ENCODE measurements at regions not wholly inside any gene's neighbourhood (a gene's known extent, or its start where the extent isn't known, plus 50 kb on each side); places are given as distances from the start of the nearest gene placed in this dataset.

DNA sequence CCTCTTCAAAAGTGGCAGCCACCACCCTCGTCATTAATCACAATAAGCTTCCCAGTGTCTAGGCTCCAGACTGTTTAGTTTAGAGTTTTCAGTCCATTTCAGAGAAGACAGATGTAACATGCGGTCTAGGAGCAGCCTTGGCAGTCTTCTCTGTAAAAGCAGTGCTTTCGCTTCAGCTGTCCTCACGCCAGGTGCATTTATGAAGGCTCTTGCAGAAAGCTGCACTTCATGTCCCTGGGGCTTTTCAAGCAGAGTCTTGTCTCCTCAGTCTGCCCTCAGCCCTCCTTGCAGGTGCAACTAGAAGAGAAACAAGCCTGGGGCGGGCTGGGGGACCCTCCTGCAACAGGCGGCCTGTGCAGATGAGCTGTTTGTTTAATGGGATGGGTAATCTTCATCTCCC is 281.9 kb downstream of the DRD1 start:
- DNase-seq: peak; percentile 41

DNA sequence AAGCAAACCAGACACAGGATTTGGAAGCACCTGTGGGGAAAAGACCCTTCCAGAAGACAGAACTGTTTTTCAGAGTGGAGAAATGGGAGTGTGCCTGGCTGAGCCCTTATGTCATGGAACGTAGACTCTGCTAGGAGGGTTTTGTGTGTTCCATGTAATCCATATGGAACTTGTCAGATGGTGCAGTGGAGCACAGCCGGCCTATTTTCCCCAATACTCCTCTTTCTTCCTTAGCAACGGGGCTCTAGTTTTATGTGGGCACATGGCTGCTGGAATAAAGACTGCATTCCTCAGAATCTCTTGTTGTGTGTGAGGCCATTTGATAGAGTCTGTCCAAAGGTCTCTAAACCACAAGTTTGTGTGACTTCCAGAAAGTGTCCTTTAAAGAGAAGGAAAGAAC is 284.0 kb downstream of the DRD1 start:
- no peak for DNase-seq

DNA sequence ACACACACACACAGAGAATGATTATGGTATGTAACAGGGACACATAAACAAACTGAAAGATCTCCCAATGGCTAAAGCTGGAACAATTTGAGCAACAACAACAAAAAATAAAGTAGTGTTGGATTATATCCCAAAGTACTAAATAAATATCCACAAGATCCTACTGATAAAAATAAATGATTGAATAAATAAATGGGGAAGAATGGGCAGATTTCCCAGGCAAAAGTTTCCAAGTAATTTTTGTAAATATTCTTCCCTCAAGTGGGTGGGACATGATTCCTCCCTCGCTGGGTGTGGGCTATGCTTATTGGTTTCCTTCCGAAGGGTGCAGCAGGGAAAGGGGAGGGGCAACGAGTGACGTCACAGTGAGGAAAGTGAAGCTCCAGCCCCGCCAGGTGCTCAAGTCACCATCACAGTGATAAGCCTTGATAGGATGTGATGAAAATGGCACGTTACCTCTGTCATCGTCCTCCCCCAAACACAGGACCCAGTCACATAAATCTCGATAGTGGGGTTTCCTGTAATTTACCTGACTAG is 295.3 kb downstream of the DRD1 start:
- DNase-seq: no peak

DNA sequence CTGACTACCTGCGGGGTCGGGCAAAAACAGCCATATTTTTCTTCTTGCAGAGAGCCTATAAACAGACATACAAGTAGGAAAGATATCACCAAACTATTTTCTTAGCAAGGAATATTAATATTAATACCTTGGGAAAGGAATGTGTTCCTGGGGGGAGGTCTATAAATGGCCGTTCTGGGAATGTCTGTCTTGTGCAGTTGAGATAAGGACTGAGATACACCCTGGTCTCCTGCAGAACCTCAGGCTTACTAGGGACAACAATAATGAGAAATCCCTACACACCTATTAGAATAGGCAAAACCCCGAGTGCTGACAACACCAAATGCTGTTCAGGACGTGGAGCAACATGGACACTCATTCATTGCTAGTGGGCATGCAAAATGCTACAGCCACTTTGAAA is 297.2 kb downstream of the DRD1 start:
- no peak for DNase-seq

DNA sequence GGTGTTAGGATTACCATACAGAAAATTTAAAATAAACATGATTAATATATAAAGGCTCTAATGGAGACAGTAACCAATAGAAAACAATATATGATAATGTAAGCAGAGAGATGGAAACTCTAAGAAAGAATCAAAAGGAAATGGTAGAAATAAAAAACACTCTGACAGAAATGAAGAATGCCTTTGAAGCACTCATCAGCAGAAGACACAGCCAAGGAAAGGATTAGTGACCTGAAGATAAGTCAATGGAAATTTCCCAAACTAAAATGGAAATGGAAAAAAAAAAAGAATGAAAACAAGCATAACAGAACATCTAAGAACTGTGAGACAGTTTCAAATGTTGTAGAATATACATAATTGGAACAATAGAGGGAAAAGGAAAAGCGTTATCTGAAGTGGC is 302.6 kb downstream of the DRD1 start:
- no peak for DNase-seq

DNA sequence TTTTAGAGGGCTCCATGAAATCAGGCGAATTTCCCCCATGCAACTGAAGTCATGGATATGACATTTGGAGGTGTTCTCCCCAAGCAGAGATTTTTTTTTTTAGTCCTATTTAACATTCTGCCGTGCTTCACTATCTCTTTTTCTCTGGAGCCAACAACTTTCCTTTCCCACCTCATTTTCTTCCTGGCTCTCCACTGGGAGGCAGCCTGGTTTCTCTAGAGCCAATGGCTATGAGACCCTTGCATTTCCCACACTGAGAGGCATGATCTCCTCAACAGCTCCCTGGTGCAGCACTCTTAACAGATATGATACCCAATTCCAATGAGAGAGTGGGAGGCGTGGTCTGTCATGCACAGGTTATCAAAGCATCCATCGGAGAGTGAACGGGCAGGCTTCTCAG is 310.8 kb downstream of the DRD1 start:
- peak; percentile 26 for DNase-seq

DNA sequence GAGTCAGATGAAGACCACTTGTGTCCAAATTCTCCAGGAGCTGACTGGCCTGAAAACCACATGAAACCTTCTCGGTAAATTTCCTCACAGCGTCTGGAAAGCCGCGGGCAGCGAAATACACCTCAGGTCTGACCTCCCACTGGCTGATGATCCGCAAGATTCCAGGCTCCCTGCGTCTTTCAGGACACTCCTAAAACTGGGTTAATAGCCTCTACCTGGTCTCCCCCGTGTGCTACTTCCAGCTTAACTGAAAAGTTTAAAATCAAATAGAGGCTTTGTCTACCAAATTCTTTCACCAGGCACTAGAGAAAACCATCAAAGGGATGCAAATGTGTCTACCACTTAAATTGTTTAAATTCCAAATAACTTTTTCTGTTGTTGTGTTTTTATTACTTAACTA is 312.6 kb downstream of the DRD1 start:
- DNase-seq: no peak

DNA sequence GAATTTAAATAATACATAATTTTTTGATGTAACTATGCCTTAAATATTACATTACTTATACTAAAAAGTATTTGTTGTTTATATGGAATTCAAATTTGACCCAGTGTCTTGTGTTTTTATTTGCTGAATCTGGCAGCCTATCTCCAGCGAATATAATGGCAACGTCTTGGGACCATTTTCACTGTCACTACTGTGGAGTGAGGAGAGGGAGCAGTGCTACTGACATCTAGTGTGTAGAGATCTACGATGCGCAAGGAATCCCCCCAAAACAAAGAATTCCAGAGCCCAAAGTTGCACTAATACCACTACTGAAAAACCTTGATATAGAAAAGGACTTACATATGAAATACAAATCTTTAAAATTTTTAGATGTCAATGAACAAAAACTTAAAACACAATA is 314.4 kb downstream of the DRD1 start:
- no peak for DNase-seq

DNA sequence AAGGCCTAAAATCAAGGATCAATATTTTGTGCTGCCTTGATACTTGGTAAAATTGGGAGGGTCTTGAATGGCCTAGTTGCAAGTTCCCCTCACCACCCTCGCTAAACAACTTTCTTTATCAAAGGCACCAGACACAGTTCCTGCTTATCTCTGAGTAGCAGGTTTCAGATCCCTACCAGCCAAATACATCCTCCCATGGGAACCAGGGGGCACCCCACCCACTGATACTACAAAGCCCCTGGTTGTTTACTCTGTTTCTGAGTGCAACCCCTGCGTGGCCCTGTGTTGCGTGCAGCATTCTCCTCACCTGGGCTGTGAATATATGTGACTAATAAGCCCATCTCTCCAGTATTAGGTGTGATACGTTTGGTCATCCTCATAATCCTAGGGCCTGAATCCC is 314.9 kb downstream of the DRD1 start:
- DNase-seq: no peak

DNA sequence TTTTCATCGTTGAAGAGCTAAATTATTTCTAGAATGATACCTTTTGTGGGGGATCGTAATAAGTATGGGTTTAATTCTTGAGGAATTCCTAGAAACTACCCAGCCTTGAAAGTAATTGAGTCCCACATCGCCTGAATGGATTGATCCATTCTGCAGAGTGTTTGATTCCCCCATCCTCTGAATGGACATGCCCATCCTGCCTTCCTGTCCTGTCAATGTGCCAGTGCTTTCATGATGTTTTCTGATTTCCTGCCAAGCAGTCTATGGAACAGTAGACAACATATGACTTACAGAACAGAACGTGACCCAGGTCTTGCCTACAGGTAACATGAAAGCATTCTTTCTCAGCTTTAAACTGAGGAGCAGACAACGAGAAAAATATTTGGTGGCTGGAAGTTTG is 319.2 kb downstream of the DRD1 start:
- DNase-seq: no peak

DNA sequence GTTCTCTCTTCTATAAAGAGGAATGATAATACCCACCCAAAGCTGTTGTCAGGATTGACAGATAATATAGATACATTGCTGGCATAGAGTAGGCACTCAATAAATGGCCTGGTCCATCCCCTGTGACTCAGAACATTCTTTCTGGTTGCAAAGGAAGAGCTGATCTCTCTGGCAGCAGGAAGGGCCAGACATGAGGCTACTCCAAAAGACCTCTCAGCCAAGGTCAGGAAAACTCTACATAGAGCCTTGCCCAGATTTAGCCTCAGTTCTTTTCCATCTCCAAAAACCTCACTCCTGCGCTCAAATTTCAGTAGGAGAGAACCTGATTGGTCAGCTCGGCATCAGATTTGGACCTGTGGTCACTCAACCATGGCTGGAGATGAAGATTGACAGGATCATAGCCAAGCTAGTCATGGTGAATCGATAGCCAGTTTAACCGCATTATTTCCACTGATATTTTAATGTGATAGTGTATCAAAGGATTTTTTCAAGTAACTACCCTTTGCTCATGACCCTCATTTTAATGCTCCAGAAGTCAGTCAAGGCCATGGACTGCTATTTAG is 319.6 kb downstream of the DRD1 start:
- DNase-seq: no peak

DNA sequence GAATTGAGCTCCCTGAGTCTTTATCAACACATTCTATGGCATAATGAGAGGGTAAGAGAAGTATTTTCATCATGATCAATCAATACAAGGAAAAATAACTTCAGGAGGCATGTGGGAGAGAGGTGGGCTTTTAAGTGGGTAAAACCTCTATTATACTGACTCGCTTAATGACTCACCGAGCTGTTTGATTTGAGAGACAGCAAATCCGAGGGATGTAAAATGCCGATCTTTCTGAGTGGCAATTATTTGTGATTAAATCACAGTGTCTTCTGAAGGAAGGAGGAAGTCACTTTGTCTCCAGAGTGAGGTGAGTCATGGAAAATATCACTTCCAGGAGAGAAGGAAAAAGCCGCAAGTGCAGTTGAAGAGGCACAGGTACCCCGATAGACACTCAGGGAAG is 320.4 kb downstream of the DRD1 start:
- no peak for DNase-seq

DNA sequence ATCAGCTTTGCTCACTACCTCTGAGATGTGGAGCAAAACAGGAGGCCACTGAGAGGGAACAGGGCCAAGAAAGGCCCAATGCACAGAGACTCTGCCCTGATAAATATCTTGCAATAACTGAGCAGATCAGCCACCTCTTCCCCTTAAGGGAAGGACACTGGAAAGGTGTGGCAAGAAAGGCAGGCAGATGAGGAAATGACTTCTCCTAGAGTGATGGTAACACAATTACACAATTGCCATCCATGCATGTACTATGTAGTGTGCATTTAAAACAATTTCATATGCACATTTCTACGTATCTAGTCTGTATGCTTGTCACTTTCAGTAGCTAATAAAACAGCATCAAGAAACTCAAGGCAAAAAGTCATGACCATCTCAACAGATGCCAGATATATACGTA is 322.5 kb downstream of the DRD1 start:
- no peak for DNase-seq

DNA sequence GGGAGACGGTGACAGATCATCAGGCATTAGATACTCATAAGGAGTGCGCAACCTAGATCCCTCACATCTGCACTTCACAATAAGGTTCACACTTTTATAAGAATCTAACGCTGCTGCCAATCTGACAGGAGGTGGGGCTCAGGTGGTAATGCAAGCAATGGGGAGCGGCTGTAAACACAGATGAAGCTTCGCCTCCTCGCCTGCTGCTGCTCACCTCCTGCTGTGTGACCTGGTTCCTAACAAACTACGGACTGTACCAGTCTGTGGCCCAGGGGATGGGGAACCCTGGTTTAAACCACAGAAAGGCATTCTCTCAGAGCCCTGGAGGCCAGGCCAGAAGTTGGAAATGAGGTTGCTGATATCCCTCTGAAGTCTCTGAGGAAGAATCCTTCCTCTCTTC is 323.6 kb downstream of the DRD1 start:
- DNase-seq: no peak

DNA sequence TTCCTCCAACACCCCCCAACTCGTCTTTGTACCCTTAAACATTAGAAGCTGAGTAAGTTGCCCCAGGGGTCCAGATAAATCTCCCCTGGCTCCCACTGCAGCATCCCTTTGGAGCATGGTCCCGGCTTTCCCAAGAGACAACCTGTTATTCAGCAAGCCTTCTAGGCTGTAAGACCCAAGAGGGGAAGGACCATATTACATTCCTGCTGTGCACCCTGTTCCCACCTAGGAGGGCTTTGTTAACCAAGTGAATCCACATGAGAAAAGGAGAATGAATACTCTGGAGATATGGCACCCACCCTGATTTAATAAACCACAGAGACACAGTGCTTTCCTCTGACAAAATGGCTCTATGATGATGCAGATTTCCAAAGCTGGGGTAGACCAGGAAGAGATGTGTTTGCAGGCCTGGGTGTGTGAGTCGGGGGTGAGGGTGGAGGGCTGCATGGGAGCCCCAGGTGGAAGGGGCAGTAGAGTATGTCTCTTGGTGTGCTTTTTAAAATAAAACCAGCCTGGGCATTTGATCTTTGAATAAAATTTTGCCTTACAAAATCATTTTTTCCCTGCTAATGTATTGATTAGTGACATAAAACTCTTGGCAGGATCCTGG is 325.2 kb downstream of the DRD1 start:
- DNase-seq: no peak

DNA sequence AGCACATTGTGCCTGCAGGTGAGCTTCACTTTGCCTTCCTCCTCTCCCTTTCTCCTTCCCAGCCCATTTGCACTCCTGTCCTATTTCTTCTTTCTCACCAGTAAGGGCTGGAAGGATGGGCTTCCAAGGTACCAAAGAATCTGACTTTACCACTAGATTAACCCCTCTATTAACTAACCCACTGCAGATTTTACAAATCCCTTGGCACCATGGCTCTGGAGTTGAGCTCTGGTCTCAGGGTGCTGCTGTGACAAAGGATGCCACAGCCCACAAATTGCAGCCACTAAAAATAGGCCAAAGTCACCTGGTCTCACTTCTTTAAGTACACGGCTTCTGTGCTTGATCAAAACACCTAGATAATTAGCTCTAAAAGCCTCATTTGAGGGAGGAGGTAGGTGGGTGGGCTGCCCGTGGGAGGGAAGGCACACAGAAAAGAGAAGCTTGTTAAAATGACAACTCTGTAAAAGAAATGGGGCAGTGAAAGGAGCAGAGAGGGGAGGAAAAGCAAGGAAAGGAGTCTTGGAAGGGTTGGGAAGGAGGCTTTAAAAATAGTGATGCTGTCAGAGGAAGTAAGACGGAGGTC is 327.4 kb downstream of the DRD1 start:
- no peak for DNase-seq

DNA sequence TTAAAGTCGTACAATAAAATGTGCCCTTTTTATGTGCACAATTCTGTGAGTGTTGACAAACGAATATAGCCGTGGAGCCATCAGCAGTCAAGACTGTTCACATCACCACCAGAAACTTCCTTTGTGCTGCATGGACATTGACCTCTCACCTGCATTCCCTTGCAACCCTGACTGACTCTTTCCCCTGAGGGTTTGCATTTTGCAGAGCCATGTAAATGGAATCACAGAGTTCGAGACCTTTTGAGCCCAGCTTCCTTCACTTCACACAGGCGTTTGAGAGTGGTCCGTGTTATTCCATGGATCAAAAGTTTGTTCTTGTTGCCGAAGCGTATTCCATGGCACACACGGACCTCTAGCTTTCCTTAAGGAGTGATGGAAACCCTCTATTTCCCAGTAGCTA is 328.2 kb downstream of the DRD1 start:
- DNase-seq: no peak

DNA sequence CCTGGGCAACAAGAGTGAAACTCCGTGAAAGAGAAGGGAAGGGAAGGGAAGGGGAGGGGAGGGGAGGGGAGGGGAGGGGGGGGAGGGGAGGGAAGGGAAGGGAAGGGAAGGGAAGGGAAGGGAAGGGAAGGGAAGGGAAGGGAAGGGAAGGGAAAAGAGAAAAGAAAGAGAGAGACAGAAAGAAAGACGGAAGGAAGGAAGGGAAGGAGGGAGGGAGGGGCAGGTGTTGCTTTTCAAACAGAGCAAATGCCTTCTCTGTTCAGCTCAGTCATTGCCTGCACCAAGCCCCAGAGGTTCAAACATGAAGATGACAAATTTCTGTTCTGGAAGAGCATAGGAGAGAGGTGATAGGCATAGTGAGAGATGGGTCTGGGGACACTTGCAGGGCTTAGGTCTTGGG is 330.0 kb downstream of the DRD1 start:
- no peak for DNase-seq

DNA sequence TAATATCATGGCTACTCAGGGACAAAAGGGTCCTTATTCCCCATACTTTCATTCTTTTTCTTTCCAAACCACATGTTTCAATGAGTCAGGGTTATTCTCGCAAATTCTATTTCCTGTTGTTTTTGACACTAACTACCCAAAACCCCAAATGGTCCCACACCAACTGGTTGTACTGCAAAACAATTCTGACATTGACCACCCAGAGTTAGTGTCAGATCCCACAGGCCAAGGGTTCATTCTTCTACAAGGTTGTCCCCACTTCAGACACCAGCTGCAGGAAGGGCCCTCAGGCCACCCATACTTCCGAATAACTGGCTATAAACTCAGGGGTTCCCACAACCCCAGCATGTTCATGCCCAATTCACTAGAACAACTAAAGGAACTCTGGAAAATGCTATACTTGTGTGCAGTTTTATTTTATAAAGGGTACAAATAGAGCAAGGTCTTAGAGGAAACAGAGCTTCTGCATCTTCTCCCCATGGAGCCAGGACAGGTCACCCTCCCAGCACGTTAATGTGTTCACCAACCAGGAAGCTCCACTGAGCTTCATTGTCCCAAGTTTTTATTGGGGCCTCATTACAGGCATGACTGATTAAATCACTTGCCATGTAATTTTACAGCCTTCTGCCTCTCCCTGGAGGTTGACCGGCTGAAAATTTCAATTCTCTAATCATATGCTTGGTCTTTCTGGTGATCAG is 334.8 kb downstream of the DRD1 start:
- DNase-seq: no peak

DNA sequence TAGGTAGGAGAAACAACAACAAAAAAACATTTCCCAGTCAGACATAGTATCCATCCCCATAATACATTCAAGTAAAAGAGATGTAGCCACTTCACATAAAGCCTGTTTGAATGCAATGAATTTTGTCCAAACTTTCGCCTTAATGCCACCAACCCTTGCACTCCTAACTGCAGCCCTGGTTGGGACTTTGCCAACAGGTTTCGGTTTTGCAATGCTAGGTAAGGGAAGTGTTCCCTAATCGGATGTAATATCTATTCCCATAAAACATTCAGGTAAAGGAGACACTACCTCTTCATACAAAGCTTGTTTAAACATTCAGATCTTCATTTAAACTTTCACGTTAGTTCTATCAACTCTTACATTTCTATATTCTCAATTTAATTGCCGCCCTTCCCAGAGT is 336.1 kb downstream of the DRD1 start:
- DNase-seq: no peak

DNA sequence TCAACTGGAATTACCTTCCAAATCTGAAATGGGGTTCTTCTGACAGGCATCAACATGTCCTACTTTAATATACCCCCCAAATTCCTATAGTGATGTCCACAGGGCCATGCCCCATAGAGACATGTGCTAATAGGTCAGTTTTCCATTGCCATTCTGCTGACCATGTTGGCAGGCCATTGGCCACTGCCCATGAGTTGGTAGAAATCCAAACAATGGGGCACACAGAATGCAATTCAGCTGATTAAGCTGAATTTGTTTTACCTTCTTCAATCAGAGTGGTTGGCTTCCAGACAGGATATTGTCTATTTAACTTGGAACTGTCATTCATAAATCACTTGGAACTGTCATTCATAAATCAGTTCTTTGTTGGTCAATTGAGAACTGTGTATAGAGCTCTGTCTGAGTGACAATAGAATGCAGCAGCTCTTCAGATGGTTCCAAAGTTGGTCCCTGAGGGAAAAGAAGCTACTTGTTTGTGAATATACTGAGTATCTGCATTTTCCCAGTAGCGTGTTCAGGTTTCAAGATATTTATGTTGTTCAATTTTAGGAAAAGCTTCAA is 336.9 kb downstream of the DRD1 start:
- no peak for DNase-seq

DNA sequence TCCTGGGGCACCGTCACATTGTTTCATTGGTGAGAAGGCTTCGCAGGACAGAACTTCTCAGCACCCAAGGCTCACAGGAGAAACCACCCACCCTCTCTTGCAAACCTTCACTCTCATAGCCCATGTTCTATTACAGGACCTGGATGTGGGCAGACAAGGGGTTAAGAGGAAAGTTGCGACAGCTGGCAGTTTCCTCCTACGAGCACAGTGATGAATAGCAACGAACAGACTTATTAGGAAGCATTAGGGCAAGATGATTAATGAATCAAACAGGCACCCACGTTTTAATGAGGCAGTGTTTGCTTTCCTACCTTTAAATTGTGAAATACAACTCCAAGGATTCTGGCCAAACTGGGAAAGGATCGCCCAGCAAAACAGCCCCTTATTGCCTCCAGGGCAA is 339.3 kb downstream of the DRD1 start:
- DNase-seq: peak; percentile 71

DNA sequence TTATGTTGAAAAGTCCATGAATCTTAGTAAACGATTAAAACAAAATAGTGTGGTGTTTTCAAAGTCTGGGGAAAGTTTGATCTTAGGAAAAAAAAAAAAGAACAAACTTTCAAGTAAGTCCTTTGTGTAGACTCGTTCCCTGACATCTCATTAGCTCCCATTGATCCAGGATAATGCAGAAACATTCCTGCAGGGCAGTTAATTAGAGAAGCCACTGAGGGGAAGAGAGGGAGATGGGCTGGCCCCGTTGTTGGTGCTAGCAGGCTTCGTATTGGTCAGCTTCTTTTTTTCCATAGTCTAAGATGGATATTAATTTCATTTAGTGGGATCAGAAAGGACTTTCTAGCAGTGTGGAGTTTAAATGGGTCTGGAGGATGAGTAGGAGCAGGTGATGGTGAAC is 340.2 kb downstream of the DRD1 start:
- peak; percentile 85 for DNase-seq

DNA sequence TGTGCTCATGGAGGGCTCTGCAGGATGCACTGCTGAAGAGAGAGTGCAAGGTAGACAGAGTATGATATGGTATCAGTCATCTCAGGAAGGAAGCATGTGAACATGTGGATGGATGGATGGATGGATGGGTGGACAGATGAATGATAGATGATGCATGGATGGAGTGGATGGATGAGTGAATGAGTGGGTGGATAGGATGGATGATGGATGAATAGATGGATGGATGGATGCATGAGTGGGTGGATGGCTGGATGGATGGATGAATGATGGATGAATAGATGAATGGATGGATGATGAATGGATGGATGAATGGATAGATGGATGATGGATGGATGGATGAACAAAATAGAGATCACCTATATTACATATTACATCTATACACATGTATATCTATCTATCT is 341.3 kb downstream of the DRD1 start:
- no peak for DNase-seq

Measured in eye (tissue), 1 donor.